HepG2 (cell line): ENCODE measurements at regions not wholly inside any gene's neighbourhood (a gene's known extent, or its start where the extent isn't known, plus 50 kb on each side); places are given as distances from the start of the nearest gene placed in this dataset.

Experiments
- ATAC-seq: fragments of 200-7000 bp; cut with Tn5 transposase; 3 replicates; pipeline ENCODE4 v1.9.1; 2020; ENCODE audit warnings: mild to moderate bottlenecking, moderate library complexity
- BruUV-seq: library from RNA; stranded (reverse); fragments of 400-500 nt; replicated peaks from 2 replicates; lab custom pipeline; 2021; lab: Mats Ljungman, UMichigan
- CTCF ChIA-PET: fragments of 300-600 bp; formaldehyde crosslinking; extraction: SDS; loops from one replicate; lab custom pipeline; 2021; ENCODE audit warnings: low total read pairs, inconsistent platforms, low intra/inter-chr PET ratio; lab: Yijun Ruan, JAX
- POLR2A ChIA-PET: fragments of 350-600 bp; sonication (Branson Sonifier 250); formaldehyde crosslinking; loops from one replicate; lab custom pipeline; 2020; ENCODE audit warnings: antibody characterized with exemption, inconsistent platforms; lab: Yijun Ruan, JAX
- DNase-seq: peaks from one replicate; pipeline ENCODE4 v3.0.0-alpha.2; 2015; ENCODE audit warnings: low spot score
- FAIRE-seq: peaks from 3 replicates; lab custom pipeline; 2011; peaks lifted over from hg19 to GRCh38; lab: Jason Lieb, UNC
- H2AFZ ChIP-seq: one replicate; pipeline ENCODE4 v1.6.1; 2011; ENCODE audit warnings: low read length, inconsistent platforms
- H3K27ac ChIP-seq: fragments of 300-600 bp; 3 replicates; pipeline ENCODE4 v1.8.0; 2011; ENCODE audit warnings: mixed run types, mild to moderate bottlenecking, mixed read lengths, low read length, inconsistent platforms; ENCODE audit not compliant: insufficient read depth; ENCODE audit errors: extremely low read length
- H3K27me3 ChIP-seq, 2 experiments: fragments of 200-600 bp in 1 of 2; 2 replicates in 1 of 2; 3 replicates in 1 of 2; pipeline versions ENCODE4 v1.6.0 to v1.8.0; 2011; ENCODE audit warnings: low read length in 2 of 2, mild to moderate bottlenecking in 2 of 2, moderate library complexity in 2 of 2, inconsistent platforms in 1 of 2; ENCODE audit not compliant: insufficient read depth in 2 of 2, control insufficient read depth in 1 of 2
- H3K36me3 ChIP-seq, 2 experiments: fragments of 200-600 bp in 1 of 2; replicated peaks in 1 of 2; 2 replicates in 1 of 2; 3 replicates in 1 of 2; pipeline versions ENCODE4 v1.5.1 to v1.8.0; 2011; ENCODE audit warnings: low read length in 2 of 2, inconsistent platforms in 1 of 2; ENCODE audit not compliant: insufficient read depth in 2 of 2, control insufficient read depth in 1 of 2
- H3K4me1 ChIP-seq: 2 replicates; pipeline ENCODE4 v1.5.1; 2012; ENCODE audit warnings: low read length, inconsistent platforms; ENCODE audit not compliant: insufficient read depth
- H3K4me2 ChIP-seq: 2 replicates; pipeline ENCODE4 v1.6.0; 2011; ENCODE audit warnings: low read depth, low read length, inconsistent platforms
- H3K4me3 ChIP-seq, 3 experiments: fragments of 200-600 bp in 1 of 3; sonication (generic), shearing (Covaris generic) in 1 of 3; replicated peaks in 1 of 3; 2 replicates each; pipeline ENCODE4 v1.5.1; 2011 to 2016; ENCODE audit warnings: low read length in 3 of 3, inconsistent platforms in 2 of 3, low read depth in 2 of 3, mild to moderate bottlenecking in 2 of 3, control low read depth in 1 of 3, mixed read lengths in 1 of 3; ENCODE audit not compliant: insufficient read depth in 1 of 3
- H3K79me2 ChIP-seq: one replicate; pipeline ENCODE4 v1.6.1; 2011; ENCODE audit warnings: low read length, inconsistent platforms; ENCODE audit not compliant: insufficient read depth
- H3K9ac ChIP-seq: 2 replicates; pipeline ENCODE4 v1.6.0; 2011; ENCODE audit warnings: mild to moderate bottlenecking, low read depth, low read length, inconsistent platforms; ENCODE audit not compliant: insufficient read depth
- H3K9me3 ChIP-seq: 2 replicates; pipeline ENCODE4 v1.5.1; 2012; ENCODE audit warnings: mild to moderate bottlenecking, low read length
- H4K20me1 ChIP-seq: 2 replicates; pipeline ENCODE4 v1.6.0; 2011; ENCODE audit warnings: inconsistent platforms, mild to moderate bottlenecking, low read length, moderate library complexity; ENCODE audit not compliant: insufficient read depth
- CREB3 ChIP-seq: sonication (generic); formaldehyde crosslinking; IDR thresholded peaks from 2 replicates; pipeline ENCODE4 v1.5.0; 2020; ENCODE audit warnings: missing genetic modification reagents
- HNF4A ChIP-seq: sonication (generic); formaldehyde crosslinking; IDR thresholded peaks from 2 replicates; pipeline ENCODE4 v1.4.0; 2020; ENCODE audit warnings: missing genetic modification reagents
- NONO ChIP-seq, 2 experiments: fragments of 450-650 bp in 1 of 2; sonication (generic) in 1 of 2; formaldehyde crosslinking in 1 of 2; IDR thresholded peaks in 1 of 2; conservative IDR thresholded peaks in 1 of 2; 2 replicates each; pipeline versions ENCODE4 v1.6.1 to v1.8.0; 2017 to 2022; ENCODE audit warnings: mild to moderate bottlenecking in 1 of 2, missing genetic modification reagents in 1 of 2, moderate library complexity in 1 of 2
- SP5 ChIP-seq: IDR thresholded peaks from 2 replicates; pipeline ENCODE4 v1.6.1; 2016; ENCODE audit warnings: low read depth, borderline replicate concordance
- ZMYM3 ChIP-seq: sonication (generic); formaldehyde crosslinking; IDR thresholded peaks from 2 replicates; pipeline ENCODE4 v1.5.1; 2020; ENCODE audit warnings: mild to moderate bottlenecking, missing genetic modification reagents
- ZNF251 ChIP-seq: sonication (generic); formaldehyde crosslinking; IDR thresholded peaks from 2 replicates; pipeline ENCODE4 v1.9.0; 2021; ENCODE audit warnings: mild to moderate bottlenecking, missing genetic modification reagents
- ZNF709 ChIP-seq: sonication (generic); formaldehyde crosslinking; IDR thresholded peaks from 2 replicates; pipeline ENCODE4 v1.5.0; 2020; ENCODE audit warnings: mild to moderate bottlenecking, missing genetic modification reagents
- ZNF776 ChIP-seq: sonication (generic); formaldehyde crosslinking; IDR thresholded peaks from 2 replicates; pipeline ENCODE4 v1.4.0; 2020; ENCODE audit warnings: mild to moderate bottlenecking, missing genetic modification reagents
- WGBS: methylation state at CpG from one replicate; pipeline ENCODE4 v1.1.6; 2017; ENCODE audit warnings: low lambda C conversion rate; 5-methylcytosine and 5-hydroxymethylcytosine counted together
- in situ Hi-C: cut with HindIII; loops from 2 replicates; pipeline ENCODE4 v1.10.0; 2017; ENCODE audit warnings: low pct_unique_long_range_greater_than_20kb; ENCODE audit not compliant: extremely low pct_ligation_motif_present
- intact Hi-C: fragments of 100-400 bp; cut with micrococcal nuclease; formaldehyde crosslinking; loops from one replicate; pipeline ENCODE4 v1.10.0; 2022; ENCODE audit not compliant: unreplicated experiment
- TF ChIP-seq, protein P1 (sequence below): IDR thresholded peaks from 2 replicates; pipeline ENCODE4 v1.6.1; 2016; ENCODE audit warnings: mild to moderate bottlenecking, missing biosample characterization, missing genetic modification reagents
- TF ChIP-seq, protein P2 (sequence below): IDR thresholded peaks from 2 replicates; pipeline ENCODE4 v1.4.0; 2020; ENCODE audit warnings: mild to moderate bottlenecking, missing genetic modification reagents
- TF ChIP-seq, protein P3 (sequence below): sonication (generic); formaldehyde crosslinking; IDR thresholded peaks from 2 replicates; pipeline ENCODE4 v1.5.0; 2020; ENCODE audit warnings: missing genetic modification reagents, mild to moderate bottlenecking, borderline replicate concordance

DNA sequence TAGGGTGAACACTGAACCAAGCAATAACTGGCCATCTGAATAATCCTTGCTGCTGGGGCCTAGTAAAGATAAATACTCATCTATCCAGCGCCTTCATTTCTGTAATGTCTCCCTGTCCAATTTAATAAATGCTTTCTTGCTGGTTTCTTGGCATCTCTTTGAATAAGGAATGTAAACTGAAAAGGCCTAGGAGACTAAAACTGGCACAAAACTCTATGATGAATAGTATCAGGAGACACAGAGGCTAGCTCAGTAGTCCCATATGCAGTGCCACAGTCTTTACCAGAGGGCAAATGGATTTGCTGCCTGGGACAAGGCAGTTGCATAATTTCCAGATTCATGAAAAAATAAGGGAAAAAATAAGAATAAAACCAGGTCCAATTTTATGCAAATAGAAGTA lies 324.4 kb downstream of the CENPW start (continued):
- TF ChIP-seq CREB3 (CRISPR knock-in tag): no peak

DNA sequence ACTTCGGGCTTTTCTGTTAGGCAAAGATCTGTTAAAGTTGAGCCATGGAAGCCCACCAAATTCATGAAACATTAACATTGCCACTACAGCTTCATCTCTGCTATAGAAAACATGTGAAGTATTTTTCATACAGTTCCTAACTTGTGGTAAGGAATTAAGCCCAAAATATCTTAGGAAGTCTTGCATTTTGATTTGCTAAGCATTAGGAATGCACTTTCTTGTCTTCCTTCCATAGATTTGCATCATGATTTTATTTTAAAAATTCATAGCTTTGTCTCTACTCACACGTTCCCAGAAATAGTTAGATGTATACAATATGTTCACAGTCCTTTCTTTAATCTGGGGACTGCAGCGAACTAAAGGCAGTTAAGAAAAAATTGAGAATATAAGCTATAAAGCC lies 325.6 kb downstream of the CENPW start:
- ChIA-PET POLR2A (no interaction called here), CTCF (no interaction called here)
- H3K4me2 ChIP-seq: no peak overlapping the region
- H2AFZ ChIP-seq: no peak overlapping the region
- H4K20me1 ChIP-seq: no peaks in the 10 kb centered on the region
- no peaks in the 10 kb centered on the region for H3K36me3 ChIP-seq
- no TSS peak for BruUV-seq
- no peak overlapping the region for H3K9ac ChIP-seq
- under 1% methylated on average over 3 of the region's 3 CpGs for WGBS
- H3K4me3 ChIP-seq: no peak overlapping the region
- intact Hi-C loops (no loop called here), in situ Hi-C loops (loop anchor here (25.0 kb wide), 2 partner anchors 303 to 628 kb away; no protein-coding TSS in a partner anchor)
- FAIRE-seq (no peak), ATAC-seq (no peak), DNase-seq (no peak)
- no peak overlapping the region for H3K27ac ChIP-seq
- no peak for TF ChIP-seq ZMYM3
- no peak for TF ChIP-seq SP5 (CRISPR knock-in tag)
- TF ChIP-seq, protein P1, sequence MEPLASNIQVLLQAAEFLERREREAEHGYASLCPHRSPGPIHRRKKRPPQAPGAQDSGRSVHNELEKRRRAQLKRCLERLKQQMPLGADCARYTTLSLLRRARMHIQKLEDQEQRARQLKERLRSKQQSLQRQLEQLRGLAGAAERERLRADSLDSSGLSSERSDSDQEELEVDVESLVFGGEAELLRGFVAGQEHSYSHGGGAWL (CRISPR knock-in tag): no peak
- TF ChIP-seq ZNF251: no peak
- TF ChIP-seq, protein P2, sequence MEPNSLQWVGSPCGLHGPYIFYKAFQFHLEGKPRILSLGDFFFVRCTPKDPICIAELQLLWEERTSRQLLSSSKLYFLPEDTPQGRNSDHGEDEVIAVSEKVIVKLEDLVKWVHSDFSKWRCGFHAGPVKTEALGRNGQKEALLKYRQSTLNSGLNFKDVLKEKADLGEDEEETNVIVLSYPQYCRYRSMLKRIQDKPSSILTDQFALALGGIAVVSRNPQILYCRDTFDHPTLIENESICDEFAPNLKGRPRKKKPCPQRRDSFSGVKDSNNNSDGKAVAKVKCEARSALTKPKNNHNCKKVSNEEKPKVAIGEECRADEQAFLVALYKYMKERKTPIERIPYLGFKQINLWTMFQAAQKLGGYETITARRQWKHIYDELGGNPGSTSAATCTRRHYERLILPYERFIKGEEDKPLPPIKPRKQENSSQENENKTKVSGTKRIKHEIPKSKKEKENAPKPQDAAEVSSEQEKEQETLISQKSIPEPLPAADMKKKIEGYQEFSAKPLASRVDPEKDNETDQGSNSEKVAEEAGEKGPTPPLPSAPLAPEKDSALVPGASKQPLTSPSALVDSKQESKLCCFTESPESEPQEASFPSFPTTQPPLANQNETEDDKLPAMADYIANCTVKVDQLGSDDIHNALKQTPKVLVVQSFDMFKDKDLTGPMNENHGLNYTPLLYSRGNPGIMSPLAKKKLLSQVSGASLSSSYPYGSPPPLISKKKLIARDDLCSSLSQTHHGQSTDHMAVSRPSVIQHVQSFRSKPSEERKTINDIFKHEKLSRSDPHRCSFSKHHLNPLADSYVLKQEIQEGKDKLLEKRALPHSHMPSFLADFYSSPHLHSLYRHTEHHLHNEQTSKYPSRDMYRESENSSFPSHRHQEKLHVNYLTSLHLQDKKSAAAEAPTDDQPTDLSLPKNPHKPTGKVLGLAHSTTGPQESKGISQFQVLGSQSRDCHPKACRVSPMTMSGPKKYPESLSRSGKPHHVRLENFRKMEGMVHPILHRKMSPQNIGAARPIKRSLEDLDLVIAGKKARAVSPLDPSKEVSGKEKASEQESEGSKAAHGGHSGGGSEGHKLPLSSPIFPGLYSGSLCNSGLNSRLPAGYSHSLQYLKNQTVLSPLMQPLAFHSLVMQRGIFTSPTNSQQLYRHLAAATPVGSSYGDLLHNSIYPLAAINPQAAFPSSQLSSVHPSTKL (CRISPR knock-in tag): no peak
- TF ChIP-seq NONO (IDR thresholded peaks at IDR 0.05): no peak
- no peak for TF ChIP-seq NONO (CRISPR knock-in tag; conservative IDR thresholded peaks at IDR 0.05)
- TF ChIP-seq ZNF776: no peak
- TF ChIP-seq, protein P3, sequence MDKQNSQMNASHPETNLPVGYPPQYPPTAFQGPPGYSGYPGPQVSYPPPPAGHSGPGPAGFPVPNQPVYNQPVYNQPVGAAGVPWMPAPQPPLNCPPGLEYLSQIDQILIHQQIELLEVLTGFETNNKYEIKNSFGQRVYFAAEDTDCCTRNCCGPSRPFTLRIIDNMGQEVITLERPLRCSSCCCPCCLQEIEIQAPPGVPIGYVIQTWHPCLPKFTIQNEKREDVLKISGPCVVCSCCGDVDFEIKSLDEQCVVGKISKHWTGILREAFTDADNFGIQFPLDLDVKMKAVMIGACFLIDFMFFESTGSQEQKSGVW (CRISPR knock-in tag): no peak
- no peak for TF ChIP-seq HNF4A (CRISPR knock-in tag)
- TF ChIP-seq ZNF709 (CRISPR knock-in tag): no peak
- H3K27me3 ChIP-seq: no peaks in the 10 kb centered on the region
- no peaks in the 10 kb centered on the region for H3K4me1 ChIP-seq
- peaks cover 4% of the 10 kb centered on the region; the same call in 1 of the 2 replicates for H3K9me3 ChIP-seq
- H3K79me2 ChIP-seq: no peaks in the 10 kb centered on the region
